GM19035 (cell line): ENCODE measurements at regions not wholly inside any gene's neighbourhood (a gene's known extent, or its start where the extent isn't known, plus 50 kb on each side); places are given as distances from the start of the nearest gene placed in this dataset.

Experiments used
- ATAC-seq: cut with Tn5 transposase; IDR thresholded peaks from one replicate; pipeline ENCODE4 v1.9.1; 2021; ENCODE audit not compliant: unreplicated experiment

DNA sequence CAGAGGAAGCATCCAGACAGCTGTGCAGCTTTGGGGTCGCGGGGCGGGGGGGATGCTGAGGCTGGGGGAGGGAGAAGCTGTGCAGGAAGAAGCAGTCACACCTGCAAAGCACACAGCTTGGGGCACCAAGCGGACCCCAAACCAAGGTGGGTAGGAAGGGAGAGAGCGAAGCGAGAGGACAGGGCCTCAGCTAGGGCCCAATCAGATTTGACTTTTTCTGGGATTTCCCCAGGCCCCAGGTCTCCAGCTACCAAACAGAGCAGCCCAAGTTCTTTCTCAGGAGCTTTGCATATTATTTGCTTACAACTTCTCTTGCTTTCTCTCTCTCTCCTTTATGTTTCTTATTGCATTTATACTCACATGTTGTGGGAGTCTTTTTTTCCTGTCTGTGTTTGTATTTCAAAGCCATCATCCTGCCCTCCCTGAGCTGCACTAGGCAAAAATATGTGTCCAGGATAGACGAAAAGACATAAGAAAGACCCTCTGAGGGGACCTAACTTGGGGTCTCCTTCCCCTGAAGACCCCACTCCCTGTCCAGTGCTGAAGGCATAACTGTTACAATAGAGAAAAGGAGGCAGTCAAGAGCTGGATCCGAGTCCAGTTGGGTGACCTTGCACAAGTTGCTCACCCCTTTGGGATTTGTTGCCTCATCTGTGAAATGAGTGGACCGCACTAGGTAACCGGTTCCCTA is 50.6 kb upstream of the SMNDC1 start:
- peak; percentile 29 for ATAC-seq

DNA sequence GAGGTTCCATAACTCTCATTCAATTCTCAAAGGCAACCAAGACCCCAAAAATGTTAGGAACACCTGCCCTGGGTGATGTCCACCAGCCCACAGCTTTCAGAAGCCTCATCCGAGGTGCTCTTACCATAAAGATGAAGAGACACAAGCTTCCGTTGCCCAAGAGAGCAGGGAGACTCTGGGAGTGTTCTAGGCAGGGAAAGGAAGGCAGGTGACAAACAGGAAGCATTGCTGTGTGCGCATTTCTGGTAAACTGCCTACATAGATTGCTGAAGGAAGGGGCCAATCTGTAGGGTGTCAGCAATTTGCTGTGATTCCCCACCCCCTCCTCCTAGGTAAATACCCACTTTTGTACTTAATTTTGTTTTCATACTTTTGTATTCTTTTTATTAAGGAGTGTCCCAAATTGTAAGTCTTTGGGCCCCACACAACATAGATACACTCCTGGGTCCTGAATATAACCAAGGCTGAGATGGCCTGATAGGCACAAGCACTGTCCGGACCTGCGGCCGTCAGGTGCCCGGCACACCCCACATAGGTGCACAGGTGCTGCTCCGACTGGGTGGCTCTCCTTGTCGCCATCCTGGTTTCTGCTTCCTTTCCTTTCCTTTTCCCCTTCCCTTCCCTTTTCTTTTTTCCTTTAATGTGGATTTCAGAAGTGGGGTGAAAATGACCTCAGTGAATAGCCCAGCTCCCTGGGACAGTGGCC is 51.4 kb upstream of the SMNDC1 start:
- ATAC-seq, result peak; percentile 20

DNA sequence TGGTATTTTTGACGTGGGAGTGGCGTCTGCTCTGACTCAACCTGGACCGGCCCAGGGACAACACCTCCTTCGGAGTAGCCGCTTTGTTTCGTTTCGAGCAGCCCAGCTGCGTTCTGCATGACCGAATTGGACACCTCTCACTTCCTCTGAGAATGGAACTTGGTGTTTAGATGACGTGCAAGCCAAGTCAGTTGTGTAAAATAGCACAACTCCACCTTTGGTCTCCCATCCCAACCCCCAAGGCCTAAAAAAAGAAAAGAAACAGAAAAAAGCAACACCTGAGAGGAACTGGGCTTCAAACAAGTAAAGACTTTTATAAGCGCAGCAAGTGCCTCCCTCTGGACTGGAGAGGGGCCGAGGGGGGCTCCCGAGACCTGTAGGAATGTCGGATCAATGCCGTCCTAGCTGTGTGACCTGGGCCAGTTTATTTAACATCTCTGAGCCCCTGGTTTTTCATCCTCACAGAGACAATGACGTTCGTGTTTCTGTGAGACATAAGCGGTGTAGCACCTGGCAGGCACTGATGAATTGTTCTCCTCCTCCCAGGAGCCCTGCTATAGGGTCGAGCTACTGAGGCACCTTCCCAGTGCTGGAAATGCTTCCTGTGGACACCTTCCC is 52.0 kb upstream of the SMNDC1 start:
- ATAC-seq, result peak; percentile 88

DNA sequence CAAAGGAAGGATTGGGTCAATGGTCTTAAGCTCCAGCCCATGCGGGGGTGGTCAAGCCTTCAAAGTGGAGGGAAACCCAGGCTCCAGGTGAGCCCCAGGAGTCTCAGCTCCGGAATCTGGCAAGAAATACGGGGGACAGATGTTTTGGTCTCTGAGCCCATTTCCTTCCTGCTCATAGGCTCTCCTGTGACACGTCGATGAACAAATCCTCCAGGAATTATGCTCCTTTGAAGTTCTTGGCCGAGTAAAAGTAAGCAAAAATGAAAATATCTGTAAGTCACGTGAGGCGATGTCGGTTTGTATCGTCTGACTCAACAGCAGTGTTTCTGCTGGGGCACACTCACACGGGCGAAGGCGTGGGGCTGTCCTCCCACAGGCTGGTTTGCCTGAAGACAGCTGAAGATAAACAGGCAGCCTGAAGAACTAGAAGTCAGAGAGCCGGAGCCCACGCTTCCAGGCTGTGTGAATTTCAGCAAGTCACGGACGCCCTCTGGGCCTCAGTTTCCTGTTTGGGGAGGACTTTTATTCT is 52.6 kb upstream of the SMNDC1 start:
- ATAC-seq, result no peak

DNA sequence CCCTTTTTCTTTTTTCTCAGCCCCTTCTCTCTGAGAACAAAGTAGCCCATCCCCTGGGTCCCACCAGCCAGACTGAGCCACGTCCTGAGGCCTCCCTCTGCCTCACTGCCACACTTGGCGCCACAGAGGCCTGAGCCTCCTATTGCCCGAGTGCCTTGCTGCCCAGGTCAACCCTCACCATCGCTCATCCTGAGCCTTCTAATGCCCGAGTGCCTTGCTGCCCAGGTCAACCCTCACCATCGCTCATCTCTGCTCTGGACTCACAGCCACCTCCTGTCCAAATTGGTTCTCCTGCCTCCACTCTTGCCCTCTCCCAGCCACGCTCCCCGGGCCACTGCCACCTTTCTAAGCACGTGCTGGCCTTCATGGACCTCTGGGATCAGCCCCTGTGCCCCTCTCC is 53.2 kb upstream of the SMNDC1 start:
- ATAC-seq, result no peak

DNA sequence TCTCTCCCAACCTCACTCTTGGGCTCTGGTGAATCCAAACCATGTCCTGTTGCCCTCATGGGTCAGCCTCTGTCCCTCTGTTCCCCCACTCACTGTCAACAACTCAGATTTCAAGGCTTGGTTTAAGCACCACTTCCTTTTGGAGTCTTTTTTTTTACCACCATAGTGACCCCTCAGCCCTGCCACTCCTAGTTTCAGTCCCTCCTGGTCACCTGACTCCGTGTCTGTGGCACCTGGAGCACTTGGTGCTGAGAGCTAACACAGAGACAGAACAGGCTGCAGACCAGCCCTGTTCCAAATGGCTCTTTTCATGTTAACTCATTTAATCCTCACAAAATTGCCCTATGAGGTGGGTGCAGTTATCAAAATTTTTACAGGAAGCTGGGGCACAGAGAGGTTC is 53.6 kb upstream of the SMNDC1 start:
- no peak for ATAC-seq

DNA sequence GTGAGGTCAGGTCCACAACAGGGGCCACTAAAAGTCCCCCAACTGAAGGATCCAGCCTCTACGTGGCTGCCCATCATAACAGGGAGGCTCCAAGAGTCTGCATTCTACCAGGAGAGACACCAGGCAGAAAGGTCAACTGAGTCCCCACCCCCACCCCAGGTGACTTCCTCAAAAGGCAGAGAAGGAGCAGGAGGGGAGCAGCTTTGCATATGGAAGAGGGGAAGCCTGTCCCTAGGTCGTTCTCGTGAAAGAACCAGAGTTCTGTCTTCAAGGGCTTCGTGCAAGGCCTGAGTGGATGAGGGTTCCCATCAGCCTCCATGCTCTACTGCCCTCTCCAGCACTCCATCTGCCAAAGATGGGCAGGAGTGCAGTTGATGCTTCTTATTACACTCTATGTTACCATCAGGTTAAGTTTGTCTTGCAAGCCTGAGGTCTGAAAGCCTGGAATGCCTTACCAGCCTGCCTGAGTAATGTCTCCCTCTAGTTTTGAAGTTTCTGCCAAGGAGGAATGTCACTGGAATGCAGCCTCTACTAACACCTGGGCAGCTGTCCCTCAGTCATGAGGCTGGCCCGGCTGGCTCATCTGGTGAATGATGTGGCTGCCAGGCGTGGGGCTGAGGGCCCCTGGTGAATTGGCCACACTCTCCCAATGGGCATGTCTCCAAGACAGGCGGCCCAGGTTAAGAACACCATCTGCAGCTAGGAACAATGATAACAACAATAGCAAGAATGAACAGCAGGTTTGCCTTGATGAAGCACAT is 54.3 kb upstream of the SMNDC1 start:
- ATAC-seq, result no peak

DNA sequence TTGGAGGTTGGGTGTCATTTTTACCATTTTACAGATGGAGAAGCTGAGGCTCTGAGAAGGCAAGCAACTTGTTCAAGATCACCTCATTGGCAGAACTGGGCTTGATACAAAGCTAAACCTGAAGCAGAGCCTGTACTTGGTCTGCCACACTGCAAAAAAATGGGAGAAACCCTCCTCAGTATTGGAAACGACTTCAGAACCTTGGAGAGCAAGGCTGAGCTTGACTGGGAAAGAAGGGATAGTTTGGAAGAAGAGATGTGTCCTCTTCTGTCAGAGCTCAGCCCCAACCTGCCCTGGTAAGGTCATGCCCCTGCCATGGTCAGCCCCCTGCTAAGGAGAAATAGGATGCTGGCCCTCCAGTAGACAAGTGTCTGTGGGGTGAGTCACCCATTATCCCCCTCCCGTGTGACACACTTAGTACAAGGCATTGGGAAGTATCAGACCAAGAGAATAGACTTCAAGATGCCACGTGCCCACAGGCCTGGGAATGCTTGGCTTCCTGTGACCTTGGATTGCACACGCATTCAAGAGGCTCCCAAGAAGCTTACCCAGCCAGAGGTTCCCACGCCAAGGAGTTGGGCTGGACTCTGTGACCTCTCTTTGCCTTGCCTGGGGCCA is 56.2 kb upstream of the SMNDC1 start:
- ATAC-seq, result no peak

DNA sequence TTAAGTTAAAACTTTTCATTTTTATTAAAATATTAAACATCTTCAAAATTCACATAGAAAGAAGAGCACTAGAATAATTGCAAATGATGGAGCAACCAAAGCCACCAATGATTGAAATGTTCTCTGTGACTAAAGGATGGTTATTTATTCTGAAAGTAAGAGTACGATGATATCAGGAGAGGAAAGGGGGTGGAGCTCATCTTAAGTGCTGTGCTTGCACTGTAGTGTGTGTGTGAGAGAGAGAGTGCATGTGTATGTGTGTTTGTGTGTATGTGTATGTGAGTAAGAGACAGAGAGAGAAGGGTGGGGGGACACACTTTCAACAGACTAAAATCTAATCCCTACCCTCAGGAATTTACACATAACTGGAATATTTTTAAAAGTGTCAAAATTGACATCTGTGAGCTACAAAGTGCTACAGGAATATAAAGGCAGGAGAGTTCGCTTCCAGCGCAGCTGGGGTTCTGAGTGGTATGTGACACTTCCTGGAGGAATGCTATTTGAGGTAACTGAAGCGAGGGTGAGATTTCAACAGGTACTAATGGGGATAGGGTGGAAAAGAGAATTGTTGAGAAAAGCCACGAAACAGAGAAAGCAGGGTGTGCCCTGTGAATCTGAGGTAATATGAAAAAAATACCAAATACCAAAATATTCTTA is 57.2 kb upstream of the SMNDC1 start:
- no peak for ATAC-seq

DNA sequence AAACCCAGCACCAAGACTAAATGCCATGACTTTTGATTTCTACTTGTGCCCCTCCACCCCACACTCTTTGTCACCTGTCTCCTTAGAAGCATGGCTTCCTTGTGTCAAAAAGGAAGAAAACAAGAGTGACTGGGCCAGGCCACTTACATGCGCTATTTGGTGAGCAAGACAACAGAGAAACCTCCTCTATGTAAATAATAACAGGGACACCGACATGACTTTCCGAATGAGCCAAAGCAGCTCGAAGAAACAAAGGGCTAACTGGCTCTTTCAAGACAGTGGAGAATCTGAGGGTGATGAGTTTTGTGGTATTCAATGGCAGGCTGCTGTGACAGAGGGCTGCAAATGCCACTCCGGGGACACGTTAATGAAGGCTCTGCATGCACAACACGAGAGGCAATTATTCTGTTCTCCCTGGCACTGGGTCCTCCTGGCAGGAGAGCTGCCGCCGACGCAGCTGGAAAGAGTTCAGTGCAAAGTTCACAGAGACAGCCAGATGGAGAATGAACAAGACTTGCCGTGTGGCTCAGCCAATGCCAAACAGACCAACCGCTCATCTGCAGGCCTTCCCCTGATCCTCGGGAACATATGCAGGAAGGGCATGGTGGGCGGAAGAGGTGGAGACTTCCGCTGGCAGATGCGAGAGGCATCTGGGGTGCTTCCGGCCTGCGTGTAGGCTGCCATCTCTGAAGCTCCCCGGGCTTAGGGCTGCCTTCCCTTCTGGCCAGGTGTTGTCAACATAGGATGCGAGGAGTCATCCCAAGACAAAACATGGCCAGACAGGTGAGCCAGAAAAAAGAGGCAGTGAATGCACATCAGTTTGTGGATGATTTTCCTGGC is 59.1 kb upstream of the SMNDC1 start:
- no peak for ATAC-seq

DNA sequence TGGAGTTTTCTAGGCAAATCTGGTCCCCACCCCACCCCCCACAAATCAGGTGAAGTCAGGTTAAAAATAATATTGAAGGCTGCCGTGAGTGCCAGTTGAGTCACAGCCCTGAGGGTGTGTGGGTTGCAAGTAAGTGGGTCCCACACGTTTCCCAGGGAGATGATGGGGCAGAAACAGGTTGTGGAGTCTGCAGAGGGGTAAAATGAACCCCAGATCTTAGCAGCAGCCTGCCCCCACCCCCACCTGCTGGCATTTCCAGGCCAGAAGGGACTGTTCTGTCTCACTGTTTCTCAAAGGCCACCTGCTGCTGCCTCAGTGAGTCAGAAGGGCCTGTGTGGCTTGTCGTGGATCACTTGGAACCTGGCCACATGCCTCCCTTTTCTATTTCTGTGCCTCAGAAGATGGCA is 59.8 kb upstream of the SMNDC1 start:
- no peak for ATAC-seq

DNA sequence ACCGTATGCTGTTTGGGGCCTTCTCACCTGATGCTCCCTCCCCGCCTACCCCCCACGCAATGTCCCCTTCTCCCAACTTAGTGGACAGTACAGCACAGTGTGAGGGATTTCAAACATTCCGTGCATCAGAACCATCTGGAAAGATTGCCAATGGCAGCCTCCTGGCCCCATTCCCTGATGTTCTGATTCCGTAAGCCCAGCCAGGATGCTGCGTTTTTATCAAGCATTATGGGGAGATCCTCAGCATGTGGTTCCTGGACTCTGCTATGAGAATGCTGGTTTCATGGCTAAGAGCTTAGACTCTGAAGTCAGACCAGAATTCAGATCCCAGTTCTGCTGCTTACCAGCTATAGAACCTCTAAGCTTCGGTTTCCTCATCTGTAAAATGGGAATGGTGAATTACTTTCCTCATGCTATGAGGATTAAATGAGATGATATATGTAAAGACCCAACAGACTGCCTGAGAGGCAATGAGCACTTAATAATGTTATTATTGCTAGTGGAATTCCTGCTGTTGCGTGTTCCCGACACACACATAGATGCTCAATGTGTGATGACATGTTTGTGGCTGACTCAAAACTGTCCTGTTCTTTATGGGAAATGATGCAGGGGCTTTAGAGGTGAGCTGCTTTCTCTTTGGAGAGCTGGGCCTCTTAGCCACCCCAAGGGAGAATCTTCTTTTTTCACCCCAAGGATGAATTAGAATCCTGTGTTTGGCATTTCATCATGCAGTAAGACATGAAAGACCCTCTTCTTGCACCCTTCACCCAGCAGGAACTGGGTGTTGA is 60.8 kb upstream of the SMNDC1 start:
- no peak for ATAC-seq

DNA sequence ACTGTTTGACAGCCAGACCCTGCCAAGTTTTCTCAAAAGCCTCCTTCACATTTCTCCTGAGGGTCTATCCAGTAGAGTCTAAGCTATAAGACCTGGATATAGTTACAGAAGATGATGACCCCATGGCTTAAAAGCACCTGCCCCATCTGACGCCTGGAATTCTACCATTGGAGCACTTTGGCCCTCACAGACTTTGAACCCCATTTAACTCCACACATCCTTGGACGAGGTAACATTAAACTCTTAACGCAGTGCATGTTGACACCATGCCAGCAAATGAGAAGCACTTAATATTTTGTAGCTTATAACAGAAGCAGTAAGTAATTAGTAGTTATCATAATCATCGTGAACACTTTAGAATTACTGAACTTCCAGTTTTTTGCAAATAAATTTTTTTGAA is 61.9 kb upstream of the SMNDC1 start:
- no peak for ATAC-seq

DNA sequence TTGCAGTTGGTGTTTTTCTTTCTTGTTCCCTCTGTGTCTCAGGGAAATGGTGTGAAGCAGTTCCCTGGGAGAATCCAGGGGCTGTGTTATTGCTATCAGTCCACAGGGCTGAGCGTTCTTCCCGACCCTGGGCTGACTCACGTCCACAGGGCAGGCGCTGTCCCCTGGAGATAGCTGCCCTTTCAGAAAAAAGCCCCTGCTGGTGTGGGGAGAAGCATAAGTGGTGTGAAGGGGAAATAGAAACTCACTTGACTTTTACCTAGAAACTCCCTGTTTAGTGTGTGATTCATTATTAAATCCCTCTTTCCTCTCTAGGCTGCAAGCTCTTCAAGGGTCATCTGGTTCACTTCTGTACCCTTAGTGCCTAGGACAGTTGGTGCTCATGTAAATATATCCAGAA is 63.3 kb upstream of the SMNDC1 start:
- ATAC-seq, result no peak

DNA sequence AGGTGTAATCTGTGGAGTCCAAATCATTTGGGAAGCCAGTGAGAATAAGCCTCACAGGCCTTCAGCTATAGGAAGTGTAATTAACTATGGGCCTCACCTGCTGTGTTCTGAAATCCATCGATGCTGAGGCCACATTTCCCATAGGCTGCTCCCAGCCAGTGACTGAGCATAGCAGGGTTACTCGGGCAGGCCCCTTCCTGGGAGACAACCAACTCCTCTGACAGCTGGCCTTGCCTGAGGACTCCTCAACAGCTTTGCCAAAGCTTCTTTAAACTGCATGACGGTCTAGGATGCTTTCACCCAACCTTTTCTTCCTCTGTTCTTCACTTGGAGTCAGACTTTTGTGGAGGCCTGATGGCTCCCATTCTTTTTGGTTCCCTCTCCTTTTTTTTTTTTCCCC is 63.8 kb upstream of the SMNDC1 start:
- no peak for ATAC-seq

DNA sequence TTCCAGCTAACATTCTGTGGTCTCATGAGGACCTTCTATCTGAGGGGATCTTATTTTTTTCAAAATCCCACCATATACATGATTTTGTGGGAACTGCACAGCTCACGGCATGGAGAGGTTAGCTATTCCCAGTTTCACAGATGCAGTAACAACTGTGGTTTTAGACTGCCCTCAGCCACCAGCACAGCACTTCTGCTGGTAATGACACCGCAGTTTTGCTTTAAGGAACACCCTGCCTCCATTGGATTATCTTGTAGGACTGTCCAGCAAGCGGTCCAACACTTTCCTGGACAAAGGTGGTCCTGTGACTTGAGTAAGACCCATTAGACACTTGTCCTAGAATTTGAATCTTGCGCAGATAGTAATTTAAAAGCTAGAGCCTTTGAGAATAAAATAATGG is 65.3 kb upstream of the SMNDC1 start:
- no peak for ATAC-seq

DNA sequence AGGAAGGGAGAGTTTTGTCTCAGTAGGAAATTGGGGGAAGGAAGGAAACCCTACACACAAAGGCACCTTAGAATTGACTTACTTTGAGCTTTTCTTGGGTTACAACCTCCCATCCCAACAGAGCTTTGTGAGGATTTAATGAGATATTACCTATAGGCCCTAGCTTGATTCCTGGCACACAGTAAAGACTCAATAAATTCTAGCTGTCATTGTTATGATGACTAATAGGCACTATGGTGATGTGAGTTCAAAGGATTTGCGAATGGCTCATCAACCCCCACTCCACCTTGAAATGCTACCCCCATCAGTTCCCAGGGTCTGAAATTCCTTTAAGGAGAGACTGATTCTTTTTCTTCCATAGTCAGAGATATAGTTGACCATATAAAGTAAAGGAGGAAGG is 67.9 kb upstream of the SMNDC1 start:
- ATAC-seq, result no peak

DNA sequence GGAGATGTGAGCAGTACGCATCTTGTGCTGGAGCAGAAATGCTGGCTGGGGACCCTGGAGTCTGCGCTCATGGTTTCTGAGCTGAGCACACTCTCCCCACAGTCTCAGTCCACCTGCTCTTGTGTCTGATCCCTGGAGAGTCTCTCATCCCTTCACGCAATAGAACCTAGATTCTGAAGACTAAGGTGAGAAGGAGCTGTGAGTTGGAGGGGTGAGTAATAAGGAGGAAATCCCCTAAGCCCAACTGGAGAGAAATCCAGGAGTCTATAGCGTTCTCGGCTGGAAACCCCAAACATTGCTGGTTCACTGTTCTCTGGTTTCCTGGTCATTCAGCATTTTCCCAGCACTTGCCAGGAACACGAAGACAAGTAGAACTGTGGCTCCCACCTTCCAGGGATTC is 68.3 kb upstream of the SMNDC1 start:
- ATAC-seq, result no peak
